IPS-18a (cell line): ENCODE measurements at regions not wholly inside any gene's neighbourhood (a gene's known extent, or its start where the extent isn't known, plus 50 kb on each side); places are given as distances from the start of the nearest gene placed in this dataset.

ENCODE experiments used
- H3K27ac ChIP-seq: one replicate; pipeline ENCODE4 v1.5.1; 2013; ENCODE audit warnings: low read length
- H3K27me3 ChIP-seq: one replicate; pipeline ENCODE4 v1.6.1; 2013; ENCODE audit warnings: mild to moderate bottlenecking, low read length; ENCODE audit not compliant: control insufficient read depth, insufficient read depth
- H3K36me3 ChIP-seq: one replicate; pipeline ENCODE4 v1.6.1; 2013; ENCODE audit warnings: low read depth, low read length; ENCODE audit not compliant: control insufficient read depth
- H3K4me1 ChIP-seq: one replicate; pipeline ENCODE4 v1.6.1; 2013; ENCODE audit warnings: low read depth, low read length; ENCODE audit not compliant: control insufficient read depth
- H3K4me3 ChIP-seq: one replicate; pipeline ENCODE4 v1.5.1; 2013; ENCODE audit warnings: low read length
- H3K9ac ChIP-seq: one replicate; pipeline ENCODE4 v1.6.1; 2013; ENCODE audit warnings: mild to moderate bottlenecking, low read length, moderate library complexity
- H3K9me3 ChIP-seq: one replicate; pipeline ENCODE4 v1.6.1; 2013; ENCODE audit warnings: low read depth, low read length; ENCODE audit not compliant: control insufficient read depth

DNA sequence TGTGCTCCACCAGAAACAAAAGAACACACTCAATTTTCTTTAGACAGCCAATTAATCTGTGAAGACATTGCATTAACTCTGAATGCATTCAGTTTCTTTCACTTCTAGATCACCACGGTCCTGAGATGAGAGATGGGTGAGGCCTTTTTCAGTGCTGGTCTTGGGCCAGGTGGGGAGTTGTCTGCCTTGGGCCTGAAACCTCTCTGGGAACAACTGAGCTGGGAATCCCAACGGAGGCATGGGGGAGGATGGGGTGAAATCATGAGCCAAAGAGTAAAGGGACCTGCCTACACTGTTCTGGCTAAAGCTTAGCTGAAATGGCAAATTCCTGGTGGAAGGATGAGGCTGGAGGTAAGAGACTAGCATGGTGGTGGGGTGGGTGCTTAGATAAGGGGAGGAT is 353.5 kb upstream of the B3GAT1 start:
- no peaks in the 10 kb centered on the region for H3K27me3 ChIP-seq

DNA sequence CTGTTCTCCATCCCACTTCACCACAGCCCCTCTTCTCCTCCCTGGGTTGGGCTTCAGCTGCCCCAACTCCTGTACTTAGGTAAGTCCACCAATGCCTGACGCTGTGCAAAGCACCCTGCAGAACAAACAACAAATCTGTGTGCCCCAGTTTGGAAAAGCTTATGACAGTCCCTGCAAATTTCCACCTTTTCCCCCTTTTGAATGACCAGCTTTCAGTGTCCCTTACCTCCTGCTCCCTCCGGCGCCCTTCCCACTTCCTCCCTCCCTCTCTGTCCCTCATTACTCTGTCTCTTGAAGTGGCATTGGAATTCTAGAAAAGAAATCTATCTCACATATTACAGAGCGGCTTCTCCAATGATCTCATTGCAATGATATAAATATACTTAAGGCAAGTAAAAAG is 352.9 kb upstream of the B3GAT1 start:
- no peaks in the 10 kb centered on the region for H3K9me3 ChIP-seq
- H3K9ac ChIP-seq = no peak overlapping the region
- no peaks in the 10 kb centered on the region for H3K27me3 ChIP-seq
- no peak overlapping the region for H3K27ac ChIP-seq
- no peak overlapping the region for H3K4me3 ChIP-seq
- H3K36me3 ChIP-seq = no peaks in the 10 kb centered on the region
- H3K4me1 ChIP-seq = no peaks in the 10 kb centered on the region

More for the DNA sequence above, 353.5 kb upstream of the B3GAT1 start:
- no peaks in the 10 kb centered on the region for H3K9me3 ChIP-seq
- H3K27ac ChIP-seq = no peak overlapping the region
- H3K9ac ChIP-seq = no peak overlapping the region
- H3K4me3 ChIP-seq = no peak overlapping the region
- H3K4me1 ChIP-seq = no peaks in the 10 kb centered on the region
- no peaks in the 10 kb centered on the region for H3K36me3 ChIP-seq

DNA sequence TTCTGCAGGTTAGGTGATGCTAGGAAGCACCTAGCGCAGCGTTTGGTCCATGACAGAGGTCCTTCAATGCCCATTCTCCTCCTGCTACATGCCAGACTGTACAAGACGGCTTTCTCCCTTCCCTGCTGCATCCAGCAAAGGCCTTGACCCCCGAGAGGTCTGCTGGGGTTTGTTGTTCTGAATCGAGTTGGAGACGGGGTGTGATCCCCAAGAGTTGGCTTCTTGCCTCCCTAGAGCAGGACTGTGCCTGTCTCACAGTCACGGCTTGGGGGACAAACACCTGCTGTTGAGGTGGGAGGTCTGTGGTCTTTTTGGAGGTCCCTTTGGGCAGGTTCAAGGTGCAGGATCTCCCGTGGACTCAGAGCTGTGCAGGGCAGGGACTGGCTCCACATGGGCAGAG is 352.3 kb upstream of the B3GAT1 start:
- Histone ChIP-seq H3K4me1 (no peaks in the 10 kb centered on the region), H3K9me3 (no peaks in the 10 kb centered on the region), H3K4me3 (no peak overlapping the region), H3K27me3 (no peaks in the 10 kb centered on the region), H3K9ac (no peak overlapping the region), H3K36me3 (no peaks in the 10 kb centered on the region), H3K27ac (no peak overlapping the region)

DNA sequence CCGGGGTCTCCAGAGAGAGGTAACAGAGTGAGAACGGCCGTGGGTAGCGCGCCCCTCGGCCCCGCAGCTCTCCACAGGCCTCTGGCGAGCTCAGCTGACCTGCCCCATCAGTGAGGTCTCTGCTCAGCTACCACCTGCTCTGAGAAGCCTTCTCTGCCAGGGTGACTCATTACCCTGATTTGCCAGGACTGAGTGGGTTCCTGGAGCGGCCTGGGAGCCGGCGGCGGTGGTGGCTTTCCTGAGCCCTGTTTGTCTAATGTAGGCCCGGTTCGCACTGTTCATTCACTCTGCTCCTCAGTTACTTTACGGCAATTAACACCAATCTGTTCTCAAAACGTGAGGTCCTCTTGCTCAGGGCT is 351.0 kb upstream of the B3GAT1 start:
- Histone ChIP-seq H3K4me1 (no peaks in the 10 kb centered on the region), H3K4me3 (no peak overlapping the region), H3K9me3 (no peaks in the 10 kb centered on the region), H3K27ac (no peak overlapping the region), H3K36me3 (no peaks in the 10 kb centered on the region), H3K9ac (no peak overlapping the region), H3K27me3 (no peaks in the 10 kb centered on the region)

DNA sequence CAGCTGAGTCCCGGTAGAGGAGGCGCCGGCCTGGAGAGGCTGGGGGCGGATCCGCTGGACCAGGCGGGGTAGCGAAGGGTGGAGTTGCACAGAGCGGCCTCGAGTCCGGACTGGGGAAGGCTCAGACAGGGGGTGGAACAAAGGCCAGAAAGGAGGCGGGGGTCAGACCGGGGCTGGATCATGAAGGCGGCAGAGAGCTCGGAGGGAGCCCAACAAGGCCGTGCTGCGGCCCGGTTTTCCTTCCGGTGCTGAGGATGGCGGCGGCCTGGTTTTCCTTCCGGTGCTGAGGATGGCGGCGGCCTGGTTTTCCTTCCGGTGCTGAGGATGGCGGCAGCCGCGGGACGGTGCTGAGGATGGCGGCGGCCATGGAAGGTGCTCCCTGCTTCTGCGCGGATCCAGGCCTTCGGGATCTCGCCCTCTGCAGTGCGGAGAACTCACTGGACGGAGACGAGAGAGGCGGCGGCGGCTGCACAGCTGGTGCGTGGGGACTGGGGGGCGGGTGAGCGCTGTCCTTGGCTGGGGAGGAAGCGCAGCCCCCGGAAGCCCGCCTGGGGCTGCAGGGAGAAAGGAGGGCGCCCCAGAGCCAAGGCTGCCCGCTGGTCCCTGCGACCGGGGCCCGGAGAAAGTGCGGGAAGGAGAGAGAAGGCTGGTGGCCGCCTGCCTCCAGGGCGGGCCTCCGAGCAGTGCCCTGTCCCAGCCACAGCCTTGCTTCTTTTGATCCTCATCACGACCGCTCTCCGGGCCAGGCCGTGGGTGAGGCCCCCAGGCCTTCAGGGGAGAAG is 350.4 kb upstream of the B3GAT1 start:
- Histone ChIP-seq H3K9me3 (no peaks in the 10 kb centered on the region), H3K36me3 (no peaks in the 10 kb centered on the region), H3K4me3 (no peak overlapping the region), H3K27ac (no peak overlapping the region), H3K27me3 (no peaks in the 10 kb centered on the region), H3K9ac (no peak overlapping the region), H3K4me1 (no peaks in the 10 kb centered on the region)

DNA sequence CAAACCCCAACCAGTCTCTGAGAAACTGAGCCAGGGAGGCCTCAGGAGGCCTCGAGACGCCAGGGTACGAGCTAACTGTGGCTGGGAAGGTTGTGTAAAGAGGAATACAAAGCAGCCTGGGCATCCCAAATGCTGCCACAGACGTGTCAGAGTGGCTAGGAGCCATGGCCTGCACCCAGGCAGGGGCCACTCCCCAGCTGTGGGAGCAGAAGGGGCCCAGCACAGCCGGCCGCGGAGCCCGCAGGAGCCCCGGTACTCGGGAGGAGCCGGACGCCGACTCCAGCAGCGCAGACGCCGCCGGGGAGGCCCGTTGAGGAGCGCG is 349.8 kb upstream of the B3GAT1 start:
- H3K4me3 ChIP-seq = no peak overlapping the region
- H3K9me3 ChIP-seq = no peaks in the 10 kb centered on the region
- H3K9ac ChIP-seq = no peak overlapping the region
- no peaks in the 10 kb centered on the region for H3K36me3 ChIP-seq
- no peak overlapping the region for H3K27ac ChIP-seq
- H3K27me3 ChIP-seq = no peaks in the 10 kb centered on the region
- no peaks in the 10 kb centered on the region for H3K4me1 ChIP-seq

DNA sequence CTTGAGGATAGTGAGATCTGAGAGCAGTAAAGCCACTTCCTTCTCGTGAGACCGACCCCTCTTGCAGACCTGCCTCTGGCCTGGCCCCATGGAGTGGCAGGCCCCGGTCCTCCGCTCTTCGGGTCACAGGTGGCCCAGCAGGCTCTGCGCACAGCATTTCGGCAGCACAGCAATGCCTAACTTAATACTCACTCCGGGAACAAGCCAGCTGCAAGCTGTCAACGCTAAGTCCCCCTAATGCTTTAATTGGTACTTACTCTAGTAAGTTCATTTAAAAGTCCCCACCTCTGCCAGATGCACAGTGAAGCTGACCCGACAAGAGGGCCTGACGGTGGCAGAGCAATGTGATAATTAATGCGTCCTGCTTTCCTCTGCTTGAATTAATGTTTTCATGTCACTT is 349.3 kb upstream of the B3GAT1 start:
- Histone ChIP-seq H3K36me3 (no peaks in the 10 kb centered on the region), H3K9me3 (no peaks in the 10 kb centered on the region), H3K9ac (no peak overlapping the region), H3K4me1 (no peaks in the 10 kb centered on the region), H3K27me3 (no peaks in the 10 kb centered on the region), H3K27ac (no peak overlapping the region), H3K4me3 (no peak overlapping the region)

DNA sequence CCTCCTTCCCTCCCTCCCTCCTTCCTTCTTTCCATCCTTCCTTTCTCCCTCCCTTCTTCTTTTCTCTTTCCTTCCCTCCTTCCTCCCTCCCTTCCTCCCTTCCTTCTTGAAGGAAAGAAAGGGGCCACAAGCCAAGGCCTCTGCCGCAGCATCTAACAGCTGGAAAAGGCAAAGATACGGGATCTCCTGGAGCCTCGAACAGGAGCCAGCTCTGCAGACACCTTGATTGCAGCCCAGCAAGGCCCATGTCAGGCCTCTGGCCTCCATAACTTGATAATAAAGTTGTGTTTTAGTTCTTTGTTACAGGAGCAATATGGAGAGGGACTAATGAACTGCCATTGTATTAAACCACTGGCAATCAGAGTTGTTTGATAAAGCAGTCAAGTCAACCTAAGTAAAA is 348.9 kb upstream of the B3GAT1 start:
- Histone ChIP-seq H3K36me3 (no peaks in the 10 kb centered on the region), H3K9ac (no peak overlapping the region), H3K4me1 (no peaks in the 10 kb centered on the region)

DNA sequence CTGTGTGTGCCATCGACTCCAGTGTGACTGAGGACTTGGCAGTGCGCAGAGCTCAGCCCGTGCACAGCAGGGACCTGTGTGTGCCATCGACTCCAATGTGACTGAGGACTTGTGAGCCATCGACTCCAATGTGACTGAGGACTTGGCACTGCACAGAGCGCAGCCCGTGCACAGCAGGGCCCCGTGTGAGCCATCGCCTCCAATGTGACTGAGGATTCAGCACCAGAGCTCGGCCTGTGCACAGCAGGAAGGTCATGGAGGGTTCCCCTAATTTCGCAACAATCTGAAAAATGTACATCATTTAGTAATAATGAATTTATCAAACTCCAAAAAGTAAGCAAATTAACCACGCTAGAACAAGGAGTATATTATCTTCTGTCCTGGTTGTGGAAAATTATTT is 348.3 kb upstream of the B3GAT1 start:
- no peak overlapping the region for H3K9ac ChIP-seq
- H3K27me3 ChIP-seq = no peaks in the 10 kb centered on the region
- no peaks in the 10 kb centered on the region for H3K9me3 ChIP-seq
- no peaks in the 10 kb centered on the region for H3K4me1 ChIP-seq
- no peaks in the 10 kb centered on the region for H3K36me3 ChIP-seq
- H3K4me3 ChIP-seq = no peak overlapping the region
- no peak overlapping the region for H3K27ac ChIP-seq

More for the DNA sequence above, 348.9 kb upstream of the B3GAT1 start:
- Histone ChIP-seq H3K27me3 (no peaks in the 10 kb centered on the region), H3K27ac (no peak overlapping the region), H3K9me3 (no peaks in the 10 kb centered on the region), H3K4me3 (no peak overlapping the region)

DNA sequence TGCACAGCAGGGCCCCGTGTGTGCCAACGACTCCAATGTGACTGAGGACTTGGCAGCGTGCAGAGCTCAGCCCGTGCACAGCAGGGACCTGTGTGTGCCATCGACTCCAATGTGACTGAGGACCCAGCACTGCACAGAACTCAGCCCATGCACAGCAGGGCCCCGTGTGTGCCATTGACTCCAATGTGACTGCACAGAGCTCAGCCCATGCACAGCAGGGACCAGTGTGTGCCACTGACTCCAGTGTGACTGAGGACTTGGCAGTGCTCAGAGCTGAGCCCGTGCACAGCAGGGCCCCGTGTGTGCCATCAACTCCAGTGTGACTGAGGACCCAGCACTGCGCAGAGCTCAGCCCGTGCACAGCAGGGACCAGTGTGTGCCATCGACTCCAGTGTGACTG is 347.8 kb upstream of the B3GAT1 start:
- Histone ChIP-seq H3K9me3 (no peaks in the 10 kb centered on the region), H3K4me3 (no peak overlapping the region), H3K36me3 (no peaks in the 10 kb centered on the region), H3K4me1 (no peaks in the 10 kb centered on the region), H3K27ac (no peak overlapping the region), H3K27me3 (no peaks in the 10 kb centered on the region), H3K9ac (no peak overlapping the region)

DNA sequence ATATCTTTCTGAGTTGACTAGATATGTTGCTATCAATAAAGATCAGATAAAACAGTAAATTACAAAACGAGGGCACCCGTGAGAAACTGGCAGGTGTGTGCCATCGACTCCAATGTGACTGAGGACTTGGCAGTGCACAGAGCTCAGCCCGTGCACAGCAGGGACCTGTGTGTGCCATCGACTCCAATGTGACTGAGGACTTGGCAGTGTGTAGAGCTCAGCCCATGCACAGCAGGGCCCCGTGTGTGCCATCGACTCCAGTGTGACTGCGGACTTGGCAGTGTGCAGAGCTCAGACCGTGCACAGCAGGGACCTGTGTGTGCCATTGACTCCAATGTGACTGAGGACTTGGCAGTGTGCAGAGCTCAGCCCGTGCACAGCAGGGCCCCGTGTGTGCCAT is 347.2 kb upstream of the B3GAT1 start:
- Histone ChIP-seq H3K27me3 (no peaks in the 10 kb centered on the region), H3K9me3 (no peaks in the 10 kb centered on the region), H3K36me3 (no peaks in the 10 kb centered on the region), H3K9ac (no peak overlapping the region), H3K27ac (no peak overlapping the region), H3K4me3 (no peak overlapping the region), H3K4me1 (no peaks in the 10 kb centered on the region)

DNA sequence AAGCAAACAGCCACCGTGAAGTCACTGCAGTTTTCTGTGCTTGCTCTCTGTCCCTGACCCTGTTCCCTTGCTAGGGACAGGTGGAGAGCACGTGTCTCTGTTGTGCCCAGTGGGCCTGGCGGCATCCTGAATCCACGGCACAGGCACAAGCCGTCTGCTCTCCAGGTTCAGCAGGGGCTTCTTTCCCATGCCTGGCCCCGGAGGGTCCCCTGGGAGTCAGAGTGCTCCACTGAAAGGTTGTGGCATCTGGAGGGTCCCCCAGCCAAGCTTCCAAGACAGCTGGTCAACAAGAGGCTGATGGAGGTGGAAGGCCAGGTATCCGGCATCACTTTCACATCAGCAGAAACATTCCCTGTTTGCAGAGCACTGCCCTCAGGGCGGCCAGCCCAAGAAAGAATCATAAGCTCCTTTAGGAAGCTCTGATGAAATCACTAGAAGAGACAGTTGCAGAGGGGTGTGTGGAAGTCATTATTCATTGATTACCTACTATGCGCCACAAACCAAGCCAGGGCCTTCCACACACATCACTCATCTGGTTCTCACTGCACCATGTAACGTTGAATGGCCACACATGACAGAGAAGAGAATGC is 346.4 kb upstream of the B3GAT1 start:
- Histone ChIP-seq H3K4me1 (no peaks in the 10 kb centered on the region), H3K27me3 (no peaks in the 10 kb centered on the region), H3K9me3 (no peaks in the 10 kb centered on the region), H3K36me3 (no peaks in the 10 kb centered on the region), H3K4me3 (no peak overlapping the region), H3K27ac (no peak overlapping the region), H3K9ac (no peak overlapping the region)
